GM21576 (cell line): ENCODE measurements at regions not wholly inside any gene's neighbourhood (a gene's known extent, or its start where the extent isn't known, plus 50 kb on each side); places are given as distances from the start of the nearest gene placed in this dataset.

Experiments
- ATAC-seq: cut with Tn5 transposase; IDR thresholded peaks from one replicate; pipeline ENCODE4 v1.9.1; 2021; ENCODE audit warnings: mild to moderate bottlenecking, moderate library complexity; ENCODE audit not compliant: unreplicated experiment

- ATAC-seq, result no peak
Observed at GRCh38 chr5:121175986-121176385, 675.7 kb upstream of the FTMT start.

DNA sequence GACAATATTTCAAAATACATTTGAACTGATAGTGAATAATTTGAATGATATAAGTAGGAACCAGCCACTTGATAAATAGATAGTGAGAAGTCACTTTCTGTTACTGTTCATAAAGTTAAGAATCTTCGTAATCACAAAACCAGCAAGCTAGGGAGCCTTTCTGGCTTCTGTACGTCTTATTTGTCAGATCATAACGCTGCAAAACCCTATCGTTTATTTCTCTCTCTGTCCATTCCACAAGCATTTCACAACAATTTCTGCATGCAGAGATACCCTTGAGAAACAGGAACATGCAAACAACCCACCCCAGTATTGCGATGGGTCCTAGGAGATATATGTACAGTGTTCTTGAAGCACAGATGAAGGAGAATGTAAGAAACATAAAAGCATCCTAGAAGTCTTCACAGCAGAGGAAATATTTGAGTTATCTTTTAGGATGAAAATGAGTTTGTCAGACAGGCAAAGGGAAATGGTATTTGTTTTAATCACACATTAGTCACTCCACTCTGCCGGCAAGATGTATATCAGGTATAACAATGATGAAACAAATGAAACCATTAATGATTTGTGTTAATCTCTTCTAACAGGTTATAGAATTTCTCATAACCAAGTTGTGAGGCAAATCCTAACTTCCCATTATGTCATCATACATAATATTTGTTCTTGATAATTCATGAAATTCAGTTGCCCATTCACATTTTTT, 668.7 kb upstream of the FTMT start:
- no peak for ATAC-seq

- ATAC-seq, result no peak
Observed at GRCh38 chr5:121188849-121189248, 662.8 kb upstream of the FTMT start.

DNA sequence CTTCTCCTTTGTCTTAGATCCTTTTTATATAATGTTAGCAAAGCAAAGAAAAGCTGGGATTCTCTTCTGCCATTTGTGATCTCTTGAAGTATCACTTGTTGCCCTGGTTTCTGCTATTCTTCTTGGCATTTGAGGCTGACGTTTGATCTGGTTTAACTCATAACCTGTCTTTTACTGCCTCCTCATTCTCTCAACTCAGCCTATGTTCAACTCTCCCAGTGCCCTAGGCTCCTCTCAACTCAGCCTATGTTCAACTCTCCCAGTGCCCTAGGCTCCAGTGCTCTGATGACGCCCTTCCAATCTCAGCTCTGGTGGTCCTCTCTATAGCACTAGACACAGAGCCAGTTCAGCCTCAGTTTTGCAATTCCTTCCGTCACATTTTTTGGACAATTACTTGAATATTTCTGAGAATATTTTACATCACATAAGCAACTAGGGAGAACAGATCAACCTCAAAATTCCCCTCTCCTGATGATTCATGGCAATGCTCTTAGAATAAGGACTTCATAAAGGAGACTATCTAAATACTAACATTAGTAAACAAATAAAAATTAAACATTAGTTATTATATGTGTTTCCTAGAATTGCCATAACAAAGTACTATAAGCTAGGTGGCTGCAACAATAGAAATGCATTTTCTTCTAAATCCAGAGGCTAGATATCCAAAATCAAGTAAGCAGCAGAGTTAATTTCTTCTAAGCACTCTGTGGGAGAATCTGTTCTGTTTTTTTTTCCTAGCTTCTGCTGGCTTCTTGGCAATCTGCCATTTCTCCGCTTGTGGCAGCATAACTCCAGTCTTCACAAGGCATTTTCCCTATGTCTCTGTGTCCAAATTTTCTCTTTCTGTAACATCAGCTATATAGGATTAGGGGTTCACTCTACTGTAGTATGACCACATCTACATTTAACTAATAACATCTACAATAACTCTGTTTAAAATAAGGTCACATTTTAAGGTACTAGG, 662.1 kb upstream of the FTMT start:
- no peak for ATAC-seq

DNA sequence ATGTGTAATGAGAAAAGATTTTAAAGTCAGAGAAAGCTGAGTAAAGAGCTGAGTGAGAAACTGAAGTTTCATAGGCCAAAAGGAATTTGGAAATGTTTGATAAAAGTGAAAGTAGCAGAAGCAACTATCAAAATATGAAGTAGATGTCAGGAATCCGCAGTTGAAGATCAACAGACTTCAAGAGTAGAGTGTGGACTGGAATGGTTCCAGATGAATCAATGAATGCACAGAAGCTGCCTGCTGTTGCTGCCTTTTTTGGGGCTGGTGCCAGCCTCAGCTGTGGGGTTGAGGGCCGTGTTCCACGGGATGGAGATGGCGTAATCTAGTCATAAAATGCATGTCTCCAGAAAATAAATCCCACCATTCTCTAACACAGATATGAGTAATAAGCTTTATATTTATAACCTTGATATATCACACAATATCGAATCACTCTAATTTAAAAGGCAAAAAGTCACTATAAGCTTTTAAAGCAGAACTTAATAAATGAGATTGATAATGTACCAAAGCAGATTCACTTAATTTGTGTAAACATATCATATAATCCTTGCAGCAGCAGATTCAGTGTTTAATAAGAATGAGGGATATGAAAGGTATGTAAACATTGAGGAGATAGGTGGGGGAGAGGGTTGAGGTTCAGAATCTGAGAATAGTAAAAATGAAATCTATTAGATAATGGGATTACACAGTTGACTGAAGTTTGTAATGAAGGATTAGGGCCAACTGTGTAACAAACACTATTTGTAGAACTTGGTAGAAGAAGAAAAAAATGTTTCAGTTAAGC, 652.3 kb upstream of the FTMT start:
- ATAC-seq, result no peak

DNA sequence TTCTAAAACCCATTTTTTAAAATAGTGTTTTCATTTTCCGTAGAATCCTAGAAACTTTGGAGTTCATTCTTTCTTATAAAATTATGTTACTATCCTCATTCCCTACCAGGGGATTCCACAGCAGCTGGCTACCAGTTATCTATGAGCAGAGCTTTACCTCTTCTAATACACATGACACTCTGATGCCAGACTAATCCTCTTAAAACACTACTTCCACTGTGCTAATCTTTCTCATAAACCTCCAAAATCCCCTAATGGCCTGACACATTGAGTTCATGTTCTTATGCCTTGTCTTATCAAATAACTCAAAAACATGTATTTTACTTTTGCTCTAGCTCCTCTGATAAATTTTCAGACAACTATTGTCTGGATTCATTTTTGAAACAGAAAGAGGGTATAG, 633.6 kb upstream of the FTMT start:
- ATAC-seq, result no peak

DNA sequence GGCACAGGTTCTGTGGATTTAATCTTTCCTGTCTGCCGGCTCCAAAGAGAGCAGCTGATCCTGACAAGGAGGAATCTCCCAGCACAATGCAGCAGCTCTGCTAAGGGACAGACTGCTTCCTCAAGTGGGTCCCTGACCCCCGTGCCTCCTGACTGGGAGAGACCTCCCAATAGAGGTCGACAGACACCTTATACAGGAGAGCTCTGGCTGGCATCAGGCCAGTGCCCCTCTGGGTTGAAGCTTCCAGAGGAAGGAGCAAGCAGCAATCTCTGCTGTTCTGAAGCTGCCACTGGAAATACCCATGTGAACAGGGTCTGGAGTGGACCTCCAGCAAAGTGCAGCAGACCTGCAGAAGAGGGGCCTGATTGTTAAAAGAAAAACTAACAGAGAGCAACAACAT, 630.2 kb upstream of the FTMT start:
- no peak for ATAC-seq

DNA sequence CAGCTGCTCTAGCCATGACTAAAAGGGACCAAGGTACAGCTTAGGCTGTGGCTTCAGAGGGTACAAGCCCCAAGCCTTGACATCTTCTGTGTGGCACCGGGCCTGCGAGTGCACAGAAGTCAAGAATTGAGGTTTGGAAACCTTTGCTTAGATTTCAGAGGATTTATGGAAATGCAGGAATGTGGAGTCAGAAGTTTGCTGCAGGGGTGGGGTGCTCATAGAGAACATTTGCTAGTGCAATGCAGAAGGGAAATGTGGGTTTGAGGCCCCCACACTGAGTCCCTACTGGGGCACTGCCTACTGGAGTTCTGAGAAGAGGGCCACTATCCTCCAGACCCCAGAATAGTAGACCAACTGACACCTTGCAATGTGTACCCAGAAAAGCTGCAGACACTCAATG, 624.9 kb upstream of the FTMT start:
- no peak for ATAC-seq

GRCh38 chr5:121239951-121240350, 611.7 kb upstream of the FTMT start:
- no peak for ATAC-seq

GRCh38 chr5:121246971-121247370, 604.7 kb upstream of the FTMT start:
- ATAC-seq, result no peak

DNA sequence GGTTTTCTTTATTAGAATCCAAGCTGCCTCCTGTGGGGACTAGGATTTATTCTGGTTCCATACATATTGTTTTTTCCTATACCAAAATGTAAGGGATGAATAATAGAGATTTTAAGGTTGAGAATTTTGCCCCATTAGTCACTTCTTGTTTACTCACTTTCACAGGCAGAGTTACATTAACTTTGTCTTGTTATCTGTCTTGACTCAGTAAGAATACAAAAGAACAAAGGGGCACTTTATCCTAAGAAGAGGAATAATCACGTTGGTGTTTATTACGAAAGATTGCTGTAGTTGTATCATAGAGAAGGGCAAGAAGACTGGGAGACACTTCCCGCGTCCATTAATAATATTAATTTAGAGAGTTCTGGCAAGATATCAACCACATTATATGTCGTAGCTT, 599.7 kb upstream of the FTMT start:
- ATAC-seq, result no peak

DNA sequence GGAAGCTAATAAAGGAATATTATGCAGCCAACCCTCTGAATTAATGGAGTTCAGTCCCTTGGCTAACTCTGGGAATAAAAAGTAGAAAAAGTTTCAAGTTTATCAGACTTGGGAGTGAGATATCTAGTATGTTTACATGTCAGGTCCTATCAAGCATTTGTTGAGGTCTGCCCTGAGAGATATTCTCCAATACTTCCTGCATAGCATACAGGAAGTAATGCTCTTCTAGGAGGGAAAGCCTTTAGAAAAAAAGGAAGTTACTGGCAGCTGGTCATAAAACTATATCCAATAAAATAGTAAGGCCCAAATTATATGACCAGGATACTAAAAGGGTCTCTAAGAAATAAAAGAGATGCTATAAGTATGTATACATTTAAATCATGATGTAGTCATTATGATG, 594.1 kb upstream of the FTMT start:
- no peak for ATAC-seq

- ATAC-seq, result no peak
Observed at GRCh38 chr5:121263456-121263855, 588.2 kb upstream of the FTMT start.

DNA sequence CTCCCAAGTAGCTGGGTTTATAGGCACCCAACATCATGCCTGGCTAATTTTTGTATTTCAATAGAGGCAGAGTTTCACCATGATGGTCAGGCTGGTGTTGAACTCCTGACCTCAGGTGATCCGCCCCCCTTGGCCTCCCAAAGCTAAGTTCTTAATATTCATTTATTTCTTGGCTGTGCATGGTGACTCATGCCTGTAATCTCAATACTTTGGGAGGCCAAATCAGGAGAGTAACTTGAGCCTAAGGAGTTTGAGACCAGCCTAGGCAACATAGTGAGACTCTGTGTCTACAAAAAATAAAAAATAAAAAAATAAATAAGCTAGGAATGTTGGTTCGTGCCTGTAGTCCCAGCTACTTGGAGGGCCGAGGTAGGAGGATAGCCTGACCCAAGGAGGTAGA, 587.1 kb upstream of the FTMT start:
- ATAC-seq, result no peak

- no peak for ATAC-seq
Observed at GRCh38 chr5:121271546-121271945, 580.1 kb upstream of the FTMT start.

DNA sequence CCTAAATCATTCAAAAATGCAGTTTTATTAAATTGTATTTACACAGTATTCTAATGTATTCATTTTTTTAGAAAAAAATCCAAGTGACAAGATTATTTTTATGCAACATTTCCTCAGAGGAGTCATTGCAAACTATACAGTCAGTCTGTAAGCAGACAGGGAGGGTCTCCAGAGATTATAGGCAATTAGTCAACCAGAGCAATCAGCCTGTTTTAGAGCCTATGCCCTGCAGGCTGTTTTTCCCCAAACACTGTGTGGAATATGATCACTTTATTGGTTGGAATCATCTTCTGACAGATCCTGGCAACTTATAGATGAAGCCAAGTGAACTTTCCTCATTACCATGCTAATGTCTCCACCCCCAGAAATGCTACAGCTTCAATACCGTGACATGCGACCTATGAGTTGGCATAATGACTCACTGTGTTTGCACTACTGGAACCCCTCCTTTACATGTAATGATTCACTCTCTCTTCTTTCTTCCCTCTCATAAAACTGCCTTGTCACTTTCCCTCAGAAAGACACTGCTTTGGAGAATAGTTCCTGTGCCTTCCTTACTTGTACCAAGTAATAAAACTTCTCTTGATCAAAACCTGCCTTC, 577.7 kb upstream of the FTMT start:
- no peak for ATAC-seq

- no peak for ATAC-seq
Observed at GRCh38 chr5:121279801-121280200, 571.9 kb upstream of the FTMT start.

DNA sequence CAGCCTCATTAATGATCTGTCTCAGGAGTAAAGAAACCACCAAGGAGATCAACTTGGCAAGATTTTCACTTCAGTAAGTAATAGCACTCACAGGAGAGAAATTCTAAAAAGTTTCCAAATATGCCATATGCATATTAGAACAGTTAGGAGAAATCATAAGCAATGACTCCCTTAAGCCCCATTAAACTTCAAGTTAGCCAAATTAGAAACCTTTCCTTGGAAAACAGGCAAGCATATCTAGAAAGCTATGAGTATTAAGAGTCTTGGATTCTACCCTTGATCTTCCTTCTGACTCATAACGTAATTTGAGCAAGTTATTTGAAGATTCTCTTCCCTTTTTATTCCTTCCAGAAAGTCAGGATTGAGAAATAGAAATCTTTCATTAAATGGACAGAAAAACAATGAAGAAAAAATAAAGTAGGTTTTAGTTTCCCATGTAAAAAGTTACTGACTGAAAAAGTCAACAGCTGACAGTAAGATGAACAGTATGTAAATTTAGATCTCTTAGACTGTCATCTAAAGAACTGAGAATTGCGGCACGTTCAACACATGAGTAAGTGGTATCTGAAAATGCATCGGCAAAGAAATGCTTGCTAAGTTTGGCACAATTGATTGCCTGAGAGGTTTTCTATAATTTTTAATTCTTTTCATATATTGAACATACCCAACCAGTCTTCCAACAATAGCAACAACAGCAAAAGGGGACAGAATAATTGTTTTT, 565.7 kb upstream of the FTMT start:
- no peak for ATAC-seq

- ATAC-seq, result no peak
Observed at GRCh38 chr5:121288781-121289180, 562.9 kb upstream of the FTMT start.

DNA sequence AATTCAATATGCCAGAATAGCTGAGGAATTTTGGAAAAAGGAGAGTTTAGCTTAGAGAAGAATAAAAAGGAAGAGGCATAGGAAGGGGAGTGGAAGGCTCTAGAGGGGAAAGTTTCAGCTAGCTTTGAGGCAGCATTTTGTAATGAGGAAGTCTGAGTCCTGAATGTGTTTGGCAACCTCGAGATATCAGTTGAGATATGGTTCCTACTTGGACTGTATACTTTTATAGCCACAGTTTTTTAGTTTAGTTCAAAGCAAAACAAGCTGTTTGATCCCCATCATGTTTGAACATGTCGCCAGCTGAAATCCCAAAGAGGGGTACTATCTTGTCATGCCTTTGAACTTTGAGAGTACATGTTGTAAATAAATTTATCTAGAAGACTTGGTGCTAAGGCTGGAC, 559.0 kb upstream of the FTMT start:
- ATAC-seq, result no peak
